Karpas-422 (cell line): ENCODE measurements at regions not wholly inside any gene's neighbourhood (a gene's known extent, or its start where the extent isn't known, plus 50 kb on each side); places are given as distances from the start of the nearest gene placed in this dataset.

Source experiments
- DNase-seq: peaks from one replicate; pipeline ENCODE4 v3.0.0-alpha.2; 2015
- H2AFZ ChIP-seq: fragments of 200-600 bp; sonication (generic); 2 replicates; pipeline ENCODE4 v1.6.1; 2014; ENCODE audit warnings: antibody characterized with exemption, low read length, mixed read lengths
- H3K27ac ChIP-seq: fragments of 200-600 bp; sonication (generic); 2 replicates; pipeline ENCODE4 v1.5.1; 2014; ENCODE audit warnings: mild to moderate bottlenecking, low read length, moderate library complexity
- H3K27me3 ChIP-seq: fragments of 200-600 bp; sonication (generic); 2 replicates; pipeline ENCODE4 v1.6.1; 2014; ENCODE audit warnings: low read length, mixed read lengths
- H3K36me3 ChIP-seq: fragments of 200-600 bp; sonication (generic); 2 replicates; pipeline ENCODE4 v1.6.1; 2014; ENCODE audit warnings: low read length, mixed read lengths; ENCODE audit not compliant: insufficient read depth
- H3K4me1 ChIP-seq: fragments of 200-600 bp; sonication (generic); 2 replicates; pipeline ENCODE4 v1.6.1; 2014; ENCODE audit warnings: mild to moderate bottlenecking, low read length, mixed read lengths
- H3K4me2 ChIP-seq: fragments of 200-600 bp; sonication (generic); 2 replicates; pipeline ENCODE4 v1.6.1; 2014; ENCODE audit warnings: low read length, low read depth, mild to moderate bottlenecking; ENCODE audit not compliant: poor library complexity, severe bottlenecking
- H3K4me3 ChIP-seq: fragments of 200-600 bp; sonication (generic); 2 replicates; pipeline ENCODE4 v1.5.1; 2014; ENCODE audit warnings: mild to moderate bottlenecking, antibody characterized with exemption, low read length, mixed read lengths
- H3K79me2 ChIP-seq: fragments of 200-600 bp; sonication (generic); 2 replicates; pipeline ENCODE4 v1.6.1; 2014; ENCODE audit warnings: mild to moderate bottlenecking, low read length, mixed read lengths
- H3K9ac ChIP-seq: fragments of 200-600 bp; sonication (generic); 2 replicates; pipeline ENCODE4 v1.6.0; 2014; ENCODE audit warnings: low read length
- H3K9me2 ChIP-seq: fragments of 200-600 bp; sonication (generic), shearing (Covaris generic); replicated peaks from 2 replicates; pipeline ENCODE4 v1.6.0; 2014; ENCODE audit warnings: mild to moderate bottlenecking, low read length, moderate library complexity; ENCODE audit not compliant: insufficient read depth
- H3K9me3 ChIP-seq: fragments of 300-700, 200-600 bp; sonication (generic); 2 replicates; pipeline ENCODE4 v1.6.1; 2014; ENCODE audit warnings: low read length, mixed read lengths
- H4K20me1 ChIP-seq: fragments of 200-600 bp; sonication (generic); 2 replicates; pipeline ENCODE4 v1.6.1; 2014; ENCODE audit warnings: mild to moderate bottlenecking, antibody characterized with exemption, low read length, low read depth; ENCODE audit not compliant: insufficient read depth

GRCh38 chr2:2530334-2530733 lies 199.3 kb upstream of the MYT1L start:
- Histone ChIP-seq H3K27ac (no peak overlapping the region), H3K79me2 (no peaks in the 10 kb centered on the region), H2AFZ (no peak overlapping the region), H3K9me3 (no peaks in the 10 kb centered on the region), H3K36me3 (no peaks in the 10 kb centered on the region), H3K27me3 (no peaks in the 10 kb centered on the region), H3K9me2 (no peaks in the 10 kb centered on the region), H3K9ac (no peak overlapping the region), H3K4me1 (no peaks in the 10 kb centered on the region), H3K4me3 (no peak overlapping the region), H4K20me1 (no peaks in the 10 kb centered on the region), H3K4me2 (no peak overlapping the region)
- DNase-seq: no peak

GRCh38 chr2:2528846-2529245 lies 197.8 kb upstream of the MYT1L start:
- no peaks in the 10 kb centered on the region for H3K79me2 ChIP-seq
- H3K9me3 ChIP-seq: no peaks in the 10 kb centered on the region
- H3K4me3 ChIP-seq: no peak overlapping the region
- no peak overlapping the region for H3K9ac ChIP-seq
- H3K27me3 ChIP-seq: no peaks in the 10 kb centered on the region
- H3K4me1 ChIP-seq: no peaks in the 10 kb centered on the region
- no peak for DNase-seq
- no peaks in the 10 kb centered on the region for H4K20me1 ChIP-seq
- no peak overlapping the region for H3K4me2 ChIP-seq
- H3K9me2 ChIP-seq: no peaks in the 10 kb centered on the region
- H3K36me3 ChIP-seq: no peaks in the 10 kb centered on the region
- no peak overlapping the region for H3K27ac ChIP-seq
- H2AFZ ChIP-seq: no peak overlapping the region

DNA sequence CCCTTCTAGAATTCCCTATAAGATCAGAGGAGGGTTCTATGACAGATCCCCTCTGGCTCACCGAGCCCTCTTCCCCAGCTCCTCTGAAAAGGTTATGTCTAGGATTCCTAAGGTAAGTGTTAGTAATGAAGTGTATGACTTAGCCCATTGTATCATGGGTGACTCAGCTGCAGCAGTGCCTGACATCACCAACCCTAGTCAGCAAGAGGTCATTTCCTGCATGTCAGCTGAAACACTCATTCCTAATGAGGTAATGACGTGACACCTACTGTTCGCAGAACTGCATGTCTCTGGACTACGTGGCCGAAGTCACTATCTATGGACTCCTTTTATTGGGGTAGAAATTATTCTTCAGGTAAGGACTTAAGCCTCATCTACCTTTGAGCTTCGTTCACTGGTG lies 196.1 kb upstream of the MYT1L start:
- H3K9me2 ChIP-seq: no peaks in the 10 kb centered on the region

DNA sequence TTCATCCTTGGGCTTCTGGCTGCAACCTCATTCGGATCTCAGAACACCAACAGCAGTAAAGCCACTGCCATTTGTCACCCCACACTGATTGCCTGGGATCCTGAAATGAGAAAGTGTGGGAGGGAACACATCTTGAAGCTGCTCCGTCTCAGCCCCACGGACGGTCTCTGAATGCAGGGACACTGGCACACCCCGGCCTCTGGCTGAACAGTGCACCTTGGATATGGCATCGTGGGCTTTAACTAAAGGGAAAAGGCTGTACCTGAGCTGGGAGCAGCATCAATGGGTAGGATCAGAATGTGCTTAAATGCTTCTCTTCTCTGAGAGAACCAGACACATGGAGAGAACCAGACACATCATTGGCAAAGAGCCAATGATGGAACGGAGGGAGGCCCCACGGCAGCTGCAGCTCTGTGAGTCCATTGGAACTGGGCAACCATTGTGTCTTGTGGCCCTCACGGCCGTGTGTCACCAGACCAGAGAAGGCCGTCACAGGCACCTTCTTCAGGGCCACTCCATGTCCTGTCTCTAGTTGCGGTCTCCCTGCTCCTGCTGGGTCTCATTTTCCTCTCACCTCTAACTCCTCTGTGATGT lies 193.4 kb upstream of the MYT1L start:
- Histone ChIP-seq H3K9me3 (no peaks in the 10 kb centered on the region), H3K9me2 (no peaks in the 10 kb centered on the region), H3K27ac (no peak overlapping the region), H3K36me3 (no peaks in the 10 kb centered on the region), H2AFZ (no peak overlapping the region), H3K79me2 (no peaks in the 10 kb centered on the region), H3K9ac (no peak overlapping the region), H4K20me1 (no peaks in the 10 kb centered on the region), H3K4me2 (no peak overlapping the region), H3K27me3 (no peaks in the 10 kb centered on the region), H3K4me1 (no peaks in the 10 kb centered on the region), H3K4me3 (no peak overlapping the region)
- no peak for DNase-seq

More for the DNA sequence above, 196.1 kb upstream of the MYT1L start:
- H3K27me3 ChIP-seq: no peaks in the 10 kb centered on the region
- H3K79me2 ChIP-seq: no peaks in the 10 kb centered on the region
- no peak overlapping the region for H3K4me2 ChIP-seq
- H2AFZ ChIP-seq: no peak overlapping the region
- no peak for DNase-seq
- no peaks in the 10 kb centered on the region for H4K20me1 ChIP-seq
- H3K36me3 ChIP-seq: no peaks in the 10 kb centered on the region
- H3K9me3 ChIP-seq: no peaks in the 10 kb centered on the region
- H3K27ac ChIP-seq: no peak overlapping the region
- no peak overlapping the region for H3K9ac ChIP-seq
- no peak overlapping the region for H3K4me3 ChIP-seq
- H3K4me1 ChIP-seq: no peaks in the 10 kb centered on the region

GRCh38 chr2:2523461-2524347 lies 192.6 kb upstream of the MYT1L start:
- no peaks in the 10 kb centered on the region for H4K20me1 ChIP-seq
- no peak overlapping the region for H3K9ac ChIP-seq
- no peak overlapping the region for H2AFZ ChIP-seq
- H3K27ac ChIP-seq: no peak overlapping the region
- H3K4me2 ChIP-seq: no peak overlapping the region
- H3K36me3 ChIP-seq: no peaks in the 10 kb centered on the region
- no peaks in the 10 kb centered on the region for H3K79me2 ChIP-seq
- H3K9me2 ChIP-seq: no peaks in the 10 kb centered on the region
- no peaks in the 10 kb centered on the region for H3K9me3 ChIP-seq
- H3K27me3 ChIP-seq: no peaks in the 10 kb centered on the region
- no peak for DNase-seq
- H3K4me1 ChIP-seq: no peaks in the 10 kb centered on the region
- no peak overlapping the region for H3K4me3 ChIP-seq

- H2AFZ ChIP-seq: no peak overlapping the region
- H3K36me3 ChIP-seq: no peaks in the 10 kb centered on the region
- H3K9ac ChIP-seq: no peak overlapping the region
- no peaks in the 10 kb centered on the region for H3K27me3 ChIP-seq
- no peak for DNase-seq
- H3K9me3 ChIP-seq: no peaks in the 10 kb centered on the region
- no peak overlapping the region for H3K4me3 ChIP-seq
- H3K9me2 ChIP-seq: no peaks in the 10 kb centered on the region
- no peaks in the 10 kb centered on the region for H4K20me1 ChIP-seq
- H3K27ac ChIP-seq: no peak overlapping the region
- no peaks in the 10 kb centered on the region for H3K79me2 ChIP-seq
- no peak overlapping the region for H3K4me2 ChIP-seq
- no peaks in the 10 kb centered on the region for H3K4me1 ChIP-seq
These were observed 189.3 kb upstream of the MYT1L start for GRCh38 chr2:2520401-2520811.

DNA sequence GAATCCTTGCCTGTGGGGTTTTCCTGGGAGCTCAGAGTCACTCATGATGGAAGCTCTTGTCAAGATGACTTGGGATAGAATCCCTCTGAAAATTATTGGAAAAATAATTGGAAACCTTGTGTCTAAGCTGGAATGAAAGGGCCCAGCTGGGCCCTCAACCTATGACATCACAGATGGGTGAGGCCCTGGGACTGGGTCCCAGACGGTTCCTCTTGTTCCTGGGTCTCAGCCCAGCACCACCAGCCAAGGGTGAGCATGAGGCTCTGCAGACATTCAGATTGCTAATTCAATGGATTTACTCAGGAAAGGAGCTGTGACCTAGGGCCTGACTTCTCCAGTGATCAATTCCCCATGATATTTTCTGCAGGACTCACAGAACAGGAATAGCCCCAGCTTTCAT lies 188.3 kb upstream of the MYT1L start:
- Histone ChIP-seq H3K4me1 (no peaks in the 10 kb centered on the region), H3K79me2 (no peaks in the 10 kb centered on the region), H3K27me3 (no peaks in the 10 kb centered on the region), H3K9ac (no peak overlapping the region), H3K4me2 (no peak overlapping the region), H3K9me2 (no peaks in the 10 kb centered on the region), H4K20me1 (no peaks in the 10 kb centered on the region), H3K9me3 (no peaks in the 10 kb centered on the region), H3K27ac (no peak overlapping the region), H2AFZ (no peak overlapping the region), H3K36me3 (no peaks in the 10 kb centered on the region), H3K4me3 (no peak overlapping the region)
- DNase-seq: no peak

- Histone ChIP-seq H3K36me3 (no peaks in the 10 kb centered on the region), H3K9ac (no peak overlapping the region), H3K79me2 (no peaks in the 10 kb centered on the region), H4K20me1 (no peaks in the 10 kb centered on the region), H3K27me3 (no peaks in the 10 kb centered on the region), H2AFZ (no peak overlapping the region), H3K4me3 (no peak overlapping the region), H3K9me3 (no peaks in the 10 kb centered on the region), H3K9me2 (no peaks in the 10 kb centered on the region), H3K27ac (no peak overlapping the region), H3K4me1 (no peaks in the 10 kb centered on the region), H3K4me2 (no peak overlapping the region)
- DNase-seq: no peak
These were observed 186.3 kb upstream of the MYT1L start for GRCh38 chr2:2517399-2517798.
